ENCODE measurements at regions not wholly inside any gene's neighbourhood (a gene's known extent, or its start where the extent isn't known, plus 50 kb on each side); places are given as distances from the start of the nearest gene placed in this dataset.

- Histone ChIP-seq H3K36me3 (no peaks in the 10 kb centered on the region), H3K27ac (no peak overlapping the region), H3K9me3 (no peaks in the 10 kb centered on the region), H3K4me3 (no peak overlapping the region), H3K27me3 (no peaks in the 10 kb centered on the region), H3K4me1 (no peaks in the 10 kb centered on the region)
- WGBS = 80% methylated on average over 6 of the region's 7 CpGs
- TF ChIP-seq POLR2A (IDR thresholded peaks at IDR 0.05) (no peak), EP300 (IDR thresholded peaks at IDR 0.05) (no peak), POLR2AphosphoS5 (IDR thresholded peaks at IDR 0.05) (no peak)
- TF ChIP-seq, protein P1, sequence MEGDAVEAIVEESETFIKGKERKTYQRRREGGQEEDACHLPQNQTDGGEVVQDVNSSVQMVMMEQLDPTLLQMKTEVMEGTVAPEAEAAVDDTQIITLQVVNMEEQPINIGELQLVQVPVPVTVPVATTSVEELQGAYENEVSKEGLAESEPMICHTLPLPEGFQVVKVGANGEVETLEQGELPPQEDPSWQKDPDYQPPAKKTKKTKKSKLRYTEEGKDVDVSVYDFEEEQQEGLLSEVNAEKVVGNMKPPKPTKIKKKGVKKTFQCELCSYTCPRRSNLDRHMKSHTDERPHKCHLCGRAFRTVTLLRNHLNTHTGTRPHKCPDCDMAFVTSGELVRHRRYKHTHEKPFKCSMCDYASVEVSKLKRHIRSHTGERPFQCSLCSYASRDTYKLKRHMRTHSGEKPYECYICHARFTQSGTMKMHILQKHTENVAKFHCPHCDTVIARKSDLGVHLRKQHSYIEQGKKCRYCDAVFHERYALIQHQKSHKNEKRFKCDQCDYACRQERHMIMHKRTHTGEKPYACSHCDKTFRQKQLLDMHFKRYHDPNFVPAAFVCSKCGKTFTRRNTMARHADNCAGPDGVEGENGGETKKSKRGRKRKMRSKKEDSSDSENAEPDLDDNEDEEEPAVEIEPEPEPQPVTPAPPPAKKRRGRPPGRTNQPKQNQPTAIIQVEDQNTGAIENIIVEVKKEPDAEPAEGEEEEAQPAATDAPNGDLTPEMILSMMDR (IDR thresholded peaks at IDR 0.05) = no peak
- no peak for DNase-seq (ENCODE audit: low spot score in 2 of 2)
These were observed 188.8 kb downstream of the TSHZ3 start for GRCh38 chr19:31160336-31160926.

- H3K27ac ChIP-seq = no peak overlapping the region
- no peak overlapping the region for H3K4me3 ChIP-seq
- peaks cover 3% of the 10 kb centered on the region for H3K4me1 ChIP-seq
- H3K36me3 ChIP-seq = no peaks in the 10 kb centered on the region
- no peak for TF ChIP-seq EP300 (IDR thresholded peaks at IDR 0.05)
- no peaks in the 10 kb centered on the region for H3K27me3 ChIP-seq
- no peaks in the 10 kb centered on the region for H3K9me3 ChIP-seq
- no peak for DNase-seq (ENCODE audit: low spot score in 2 of 2)
- WGBS = 58% methylated on average over 1 of the region's 1 CpG
These were observed 195.2 kb downstream of the TSHZ3 start for GRCh38 chr19:31154021-31154420.

GRCh38 chr19:31152906-31153305 is 196.3 kb downstream of the TSHZ3 start:
- 82% methylated on average over 3 of the region's 3 CpGs for WGBS
- Histone ChIP-seq H3K4me1 (peaks cover 3% of the 10 kb centered on the region), H3K27me3 (no peaks in the 10 kb centered on the region), H3K4me3 (no peak overlapping the region), H3K9me3 (no peaks in the 10 kb centered on the region), H3K36me3 (no peaks in the 10 kb centered on the region), H3K27ac (no peak overlapping the region)
- no peak for DNase-seq (ENCODE audit: low spot score in 2 of 2)
- TF ChIP-seq POLR2AphosphoS5 (IDR thresholded peaks at IDR 0.05) (no peak), POLR2A (IDR thresholded peaks at IDR 0.05) (no peak), EP300 (IDR thresholded peaks at IDR 0.05) (no peak)
- TF ChIP-seq, protein P1 (IDR thresholded peaks at IDR 0.05) = no peak

DNA sequence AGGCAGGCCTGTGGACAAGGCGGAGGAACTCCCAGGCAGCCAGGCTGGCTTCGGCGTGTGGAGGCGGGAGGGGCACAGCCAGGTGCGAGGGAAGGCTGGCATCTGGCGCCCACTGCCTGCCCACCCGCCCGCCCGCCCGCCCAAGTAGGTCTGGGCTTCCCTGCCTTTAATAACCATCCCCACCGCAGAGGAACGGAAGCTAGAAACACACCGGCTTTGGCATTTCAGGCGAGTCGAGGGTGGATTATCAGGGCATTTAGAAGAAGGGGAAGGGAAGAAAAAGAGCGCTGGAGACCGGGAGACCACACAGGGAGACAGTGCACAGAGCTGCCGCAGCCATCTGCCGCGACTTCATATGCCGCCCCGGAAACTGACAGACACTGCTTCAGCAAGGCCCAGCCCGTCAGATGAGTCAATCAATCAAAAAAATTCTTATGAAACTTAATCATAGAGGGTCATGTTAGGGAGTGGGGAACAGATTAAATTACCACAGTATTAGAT is 199.7 kb downstream of the TSHZ3 start:
- DNase-seq (ENCODE audit: low spot score in 2 of 2) = no peak
- no peak overlapping the region for H3K4me3 ChIP-seq
- TF ChIP-seq POLR2A (IDR thresholded peaks at IDR 0.05) (no peak), POLR2AphosphoS5 (IDR thresholded peaks at IDR 0.05) (no peak), EP300 (IDR thresholded peaks at IDR 0.05) (no peak)
- TF ChIP-seq, protein P1 (IDR thresholded peaks at IDR 0.05) = no peak
- H3K9me3 ChIP-seq = no peaks in the 10 kb centered on the region
- H3K27ac ChIP-seq = no peak overlapping the region
- WGBS = 56% methylated on average over 14 of the region's 23 CpGs
- peaks cover 3% of the 10 kb centered on the region for H3K4me1 ChIP-seq
- H3K36me3 ChIP-seq = no peaks in the 10 kb centered on the region
- H3K27me3 ChIP-seq = no peaks in the 10 kb centered on the region

DNA sequence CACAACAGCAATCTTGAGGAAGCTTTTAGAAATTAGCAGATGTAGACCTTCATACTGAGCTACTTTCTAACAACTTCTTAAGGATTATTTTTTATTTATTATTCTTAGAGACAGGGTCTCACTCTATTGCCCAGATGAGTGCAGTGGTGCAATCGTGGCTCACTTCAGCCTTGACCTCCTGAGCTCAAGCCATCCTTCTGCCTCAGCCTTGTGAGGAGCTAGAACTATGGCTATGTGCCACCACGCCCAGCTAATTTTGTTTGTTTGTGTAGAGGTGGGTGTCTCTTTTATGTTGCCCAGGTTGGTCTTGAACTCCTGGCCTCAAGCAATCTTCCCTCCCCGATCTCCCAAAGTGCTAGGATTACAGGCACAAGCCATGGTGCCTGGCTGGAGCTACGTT is 200.6 kb downstream of the TSHZ3 start:
- TF ChIP-seq POLR2AphosphoS5 (IDR thresholded peaks at IDR 0.05) (no peak), EP300 (IDR thresholded peaks at IDR 0.05) (no peak), POLR2A (IDR thresholded peaks at IDR 0.05) (no peak)
- TF ChIP-seq, protein P1 (IDR thresholded peaks at IDR 0.05) = no peak
- no peak for DNase-seq (ENCODE audit: low spot score in 2 of 2)
- Histone ChIP-seq H3K4me3 (no peak overlapping the region), H3K27me3 (no peaks in the 10 kb centered on the region), H3K36me3 (no peaks in the 10 kb centered on the region), H3K4me1 (no peaks in the 10 kb centered on the region), H3K27ac (no peak overlapping the region), H3K9me3 (no peaks in the 10 kb centered on the region)
- WGBS = 93% methylated on average over 4 of the region's 4 CpGs

DNA sequence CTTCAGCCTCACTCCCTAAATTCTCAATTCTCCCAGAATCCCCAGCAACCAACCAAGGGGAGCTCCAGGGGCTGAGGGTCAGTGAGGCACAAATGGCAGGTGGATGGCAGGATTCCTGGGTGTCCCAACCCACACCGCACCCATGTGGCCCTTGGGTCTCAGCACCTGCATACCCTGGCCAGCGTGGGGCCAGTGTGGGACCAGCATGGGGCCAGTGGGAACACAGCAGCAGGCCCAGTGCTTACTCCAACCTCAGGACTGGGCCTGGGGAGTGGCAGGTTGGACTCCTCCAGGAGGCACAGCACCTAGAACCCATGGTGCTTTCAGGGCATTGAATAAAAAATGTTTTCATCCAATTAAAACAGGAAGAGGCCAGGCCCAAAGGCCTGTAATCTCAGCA is 202.0 kb downstream of the TSHZ3 start:
- TF ChIP-seq, protein P1 (IDR thresholded peaks at IDR 0.05) = no peak
- TF ChIP-seq POLR2A (IDR thresholded peaks at IDR 0.05) = no peak
- TF ChIP-seq EP300 (IDR thresholded peaks at IDR 0.05) = no peak
- TF ChIP-seq POLR2AphosphoS5 (IDR thresholded peaks at IDR 0.05) = no peak
- WGBS = 100% methylated on average over 2 of the region's 2 CpGs
- no peaks in the 10 kb centered on the region for H3K36me3 ChIP-seq
- no peaks in the 10 kb centered on the region for H3K4me1 ChIP-seq
- H3K9me3 ChIP-seq = no peaks in the 10 kb centered on the region
- DNase-seq (ENCODE audit: low spot score in 2 of 2) = no peak
- no peak overlapping the region for H3K27ac ChIP-seq
- H3K27me3 ChIP-seq = no peaks in the 10 kb centered on the region
- no peak overlapping the region for H3K4me3 ChIP-seq
